SK-N-SH (cell line): ENCODE measurements at regions not wholly inside any gene's neighbourhood (a gene's known extent, or its start where the extent isn't known, plus 50 kb on each side); places are given as distances from the start of the nearest gene placed in this dataset.

Experiments
- CTCF ChIA-PET: fragments of 300-600, 350-600 bp; formaldehyde crosslinking; extraction: SDS; loops from one replicate; lab custom pipeline; 2021; lab: Yijun Ruan, JAX
- POLR2A ChIA-PET: fragments of 350-600 bp; sonication (Branson Sonifier 250); formaldehyde crosslinking; extraction: SDS; loops from one replicate; lab custom pipeline; 2020; ENCODE audit warnings: antibody characterized with exemption, inconsistent platforms; lab: Yijun Ruan, JAX
- DNase-seq: peaks from one replicate; pipeline ENCODE4 v3.0.0; 2012
- H2AFZ ChIP-seq: fragments of 200-600 bp; sonication (generic); 2 replicates; pipeline ENCODE4 v1.8.1; 2016; ENCODE audit warnings: antibody characterized with exemption, mild to moderate bottlenecking, low read depth
- H3F3A ChIP-seq: fragments of 200-600 bp; sonication (generic); replicated peaks from 2 replicates; pipeline ENCODE3; 2016; ENCODE audit warnings: antibody characterized with exemption, mild to moderate bottlenecking; ENCODE audit not compliant: insufficient read depth
- H3K27ac ChIP-seq, 2 experiments: fragments of 200-500 bp in 1 of 2; fragments of 200-600 bp in 1 of 2; sonication (Bioruptor generic) in 1 of 2; sonication (generic), shearing (Covaris generic) in 1 of 2; 2 replicates each; pipeline versions ENCODE4 v1.5.1 to v1.6.1; 2014 to 2016; ENCODE audit warnings: low read depth in 2 of 2, inconsistent platforms in 1 of 2, low read length in 1 of 2, mild to moderate bottlenecking in 1 of 2, mixed read lengths in 1 of 2
- H3K27me3 ChIP-seq: fragments of 200-600 bp; sonication (generic), shearing (Covaris generic); 2 replicates; pipeline ENCODE4 v1.6.1; 2016; ENCODE audit warnings: mixed run types; ENCODE audit not compliant: insufficient read depth
- H3K36me3 ChIP-seq, 2 experiments: fragments of 200-500 bp in 1 of 2; fragments of 200-600 bp in 1 of 2; sonication (Bioruptor generic) in 1 of 2; sonication (generic) in 1 of 2; replicated peaks in 1 of 2; 2 replicates each; pipeline versions ENCODE3 to v1.5.1; 2014 to 2016; ENCODE audit warnings: low read length in 1 of 2, mild to moderate bottlenecking in 1 of 2; ENCODE audit not compliant: insufficient read depth in 2 of 2, control insufficient read depth in 1 of 2
- H3K4me1 ChIP-seq, 2 experiments: fragments of 200-500 bp in 1 of 2; fragments of 200-600 bp in 1 of 2; sonication (Bioruptor generic) in 1 of 2; sonication (generic), shearing (Covaris generic) in 1 of 2; 2 replicates each; pipeline versions ENCODE4 v1.5.1 to v1.6.1; 2014 to 2016; ENCODE audit warnings: low read depth in 1 of 2, low read length in 1 of 2, mixed run types in 1 of 2; ENCODE audit not compliant: insufficient read depth in 2 of 2, control insufficient read depth in 1 of 2
- H3K4me2 ChIP-seq: fragments of 200-600 bp; sonication (generic), shearing (Covaris generic); 2 replicates; pipeline ENCODE4 v1.6.1; 2017; ENCODE audit warnings: mixed run types
- H3K4me3 ChIP-seq, 2 experiments: fragments of 200-500 bp in 1 of 2; fragments of 200-600 bp in 1 of 2; sonication (Bioruptor generic) in 1 of 2; sonication (generic), shearing (Covaris generic) in 1 of 2; 2 replicates each; pipeline versions ENCODE4 v1.5.1 to v1.8.1; 2014 to 2016; ENCODE audit warnings: low read depth in 2 of 2, inconsistent platforms in 1 of 2, low read length in 1 of 2, mild to moderate bottlenecking in 1 of 2, mixed read lengths in 1 of 2, moderate library complexity in 1 of 2
- H3K79me2 ChIP-seq: fragments of 200-600 bp; sonication (generic); 2 replicates; pipeline ENCODE4 v1.8.1; 2017; ENCODE audit warnings: mild to moderate bottlenecking; ENCODE audit not compliant: insufficient read depth
- H3K9ac ChIP-seq: fragments of 200-600 bp; sonication (generic); 2 replicates; pipeline ENCODE4 v1.6.1; 2017; ENCODE audit warnings: mixed run types
- H3K9me2 ChIP-seq: fragments of 200-600 bp; sonication (generic); 2 replicates; pipeline ENCODE4 v1.6.1; 2017; ENCODE audit warnings: mixed run types
- H3K9me3 ChIP-seq: fragments of 200-600 bp; sonication (generic); 2 replicates; pipeline ENCODE4 v1.6.1; 2017; ENCODE audit warnings: mixed run types, mild to moderate bottlenecking, moderate library complexity
- H4K20me1 ChIP-seq: fragments of 200-600 bp; sonication (generic); 2 replicates; pipeline ENCODE4 v1.6.1; 2017; ENCODE audit warnings: mild to moderate bottlenecking, mixed run types; ENCODE audit not compliant: insufficient read depth
- CHD2 ChIP-seq: fragments of 150-350 bp; IDR thresholded peaks from 2 replicates; pipeline ENCODE4 v1.6.1; 2018; ENCODE audit warnings: low read length; ENCODE audit not compliant: partially characterized antibody
- FOSL2 ChIP-seq: IDR thresholded peaks from 2 replicates; pipeline ENCODE4 v1.4.0; 2012; ENCODE audit warnings: low read depth, mild to moderate bottlenecking, moderate library complexity, borderline replicate concordance
- GABPA ChIP-seq: IDR thresholded peaks from 2 replicates; pipeline ENCODE4 v1.4.0; 2012; ENCODE audit warnings: low read depth, mild to moderate bottlenecking
- JUND ChIP-seq: IDR thresholded peaks from 2 replicates; pipeline ENCODE4 v1.4.0; 2012
- NFIC ChIP-seq: IDR thresholded peaks from 2 replicates; pipeline ENCODE4 v1.4.0; 2012; ENCODE audit warnings: borderline replicate concordance
- PBX3 ChIP-seq: IDR thresholded peaks from 2 replicates; pipeline ENCODE4; 2012
- POLR2AphosphoS5 ChIP-seq: IDR thresholded peaks from 2 replicates; pipeline ENCODE4 v1.6.1; 2012; ENCODE audit warnings: low read depth, low read length
- RAD21 ChIP-seq: IDR thresholded peaks from 2 replicates; pipeline ENCODE4 v1.6.1; 2012; ENCODE audit warnings: mild to moderate bottlenecking, low read length
- RXRA ChIP-seq: IDR thresholded peaks from 2 replicates; pipeline ENCODE4 v1.4.0; 2012; ENCODE audit warnings: low read depth, mild to moderate bottlenecking, borderline replicate concordance
- SMC3 ChIP-seq: IDR thresholded peaks from 2 replicates; pipeline ENCODE4 v1.6.1; 2012; ENCODE audit warnings: low read depth, low read length, improper control_type of control experiment
- TCF12 ChIP-seq: IDR thresholded peaks from 2 replicates; pipeline ENCODE4 v1.4.0; 2012
- ZBTB33 ChIP-seq: IDR thresholded peaks from 2 replicates; pipeline ENCODE4 v1.4.0; 2012; ENCODE audit warnings: low read depth, borderline replicate concordance
- WGBS: methylation state at CpG from one replicate; pipeline ENCODE4 v1.1.6; 2017; ENCODE audit warnings: low lambda C conversion rate; 5-methylcytosine and 5-hydroxymethylcytosine counted together

GRCh38 chr2:8418721-8419120 lies 263.1 kb upstream of the ID2 start:
- POLR2A ChIA-PET: no interaction called here
- H3K9ac ChIP-seq: no peak overlapping the region
- TF ChIP-seq TCF12 (peak; percentile 16; the same call in 1 of the 2 replicates), RXRA (no peak)
- TF ChIP-seq, all 33 proteins: peak for 1
- Histone ChIP-seq H3K27ac (no peak overlapping the region), H3K4me2 (no peak overlapping the region), H3K27me3 (no peaks in the 10 kb centered on the region; the same call in 1 of the 2 replicates), H3K4me3 (no peak overlapping the region), H3F3A (no peaks in the 10 kb centered on the region), H3K9me3 (no peaks in the 10 kb centered on the region), H2AFZ (no peak overlapping the region), H3K4me1 (peaks cover 0 to 4% of the 10 kb centered on the region in 2 experiments; a peak in 2 of 4 replicates), H3K36me3 (no peaks in the 10 kb centered on the region), H4K20me1 (no peaks in the 10 kb centered on the region), H3K79me2 (no peaks in the 10 kb centered on the region), H3K9me2 (no peaks in the 10 kb centered on the region)
- CTCF ChIA-PET: interaction anchor here (1.2 kb wide), 1 partner anchor 11 kb away, joined by 3 read pairs; no protein-coding TSS in a partner anchor
- DNase-seq: no peak
- 81% methylated on average over 3 of the region's 3 CpGs for WGBS

GRCh38 chr2:8421658-8422449 lies 260.0 kb upstream of the ID2 start:
- TF ChIP-seq RAD21 (no peak), FOSL2 (no peak), POLR2AphosphoS5 (no peak), ZBTB33 (no peak), SMC3 (no peak), GABPA (no peak), PBX3 (no peak), NFIC (no peak), JUND (no peak), CHD2 (no peak)
- Histone ChIP-seq H3K4me2 (no peak overlapping the region), H3K9me3 (no peaks in the 10 kb centered on the region), H3K9me2 (no peaks in the 10 kb centered on the region), H3K4me3 (no peak overlapping the region), H3K36me3 (no peaks in the 10 kb centered on the region), H3K27me3 (no peaks in the 10 kb centered on the region; the same call in 1 of the 2 replicates), H2AFZ (no peak overlapping the region), H4K20me1 (no peaks in the 10 kb centered on the region), H3K79me2 (no peaks in the 10 kb centered on the region), H3K9ac (no peak overlapping the region), H3K4me1 (peaks cover 0 to 4% of the 10 kb centered on the region in 2 experiments; a peak in 1 of 4 replicates), H3K27ac (no peak overlapping the region), H3F3A (no peaks in the 10 kb centered on the region)
- ChIA-PET POLR2A (no interaction called here), CTCF (no interaction called here)
- no peak for DNase-seq
- 69% methylated on average over 11 of the region's 11 CpGs for WGBS
